Ovary (tissue), 7 donors: ENCODE measurements at regions not wholly inside any gene's neighbourhood (a gene's known extent, or its start where the extent isn't known, plus 50 kb on each side); places are given as distances from the start of the nearest gene placed in this dataset.

Experiments
- DNase-seq, 5 donors: peaks; one replicate each; pipeline ENCODE4 v3.0.0-alpha.2; 2019 to 2020
- H3K27ac ChIP-seq, 2 donors: fragments of 200-600 bp; one replicate each; pipeline versions ENCODE4 v1.5.1 to v1.8.0; 2019 to 2022
- H3K27me3 ChIP-seq: fragments of 200-600 bp; one replicate; pipeline ENCODE4 v1.8.0; 2022
- H3K36me3 ChIP-seq: fragments of 200-600 bp; sonication (generic); one replicate; pipeline ENCODE4 v1.5.1; 2019
- H3K4me1 ChIP-seq: one replicate; pipeline ENCODE4 v1.8.1; 2013; ENCODE audit warnings: mild to moderate bottlenecking, moderate library complexity; ENCODE audit not compliant: insufficient read depth
- H3K4me3 ChIP-seq: fragments of 200-600 bp; sonication (generic); one replicate; pipeline ENCODE4 v1.5.1; 2017
- H3K9me3 ChIP-seq, 2 donors: fragments of 200-600 bp in 1 of 2; sonication (generic) in 1 of 2; one replicate each; pipeline versions ENCODE4 v1.5.1 to v1.8.1; 2013 to 2019; ENCODE audit warnings: mild to moderate bottlenecking in 1 of 2, moderate library complexity in 1 of 2
- CTCF ChIP-seq, 3 donors: fragments of 450-650 bp in 2 of 3; fragments of 200-600 bp in 1 of 3; IDR thresholded peaks; one replicate each; pipeline versions ENCODE4 v1.5.1 to v1.8.0; 2016 to 2022; ENCODE audit warnings: antibody characterized with exemption in 3 of 3, mild to moderate bottlenecking in 1 of 3
- EP300 ChIP-seq: sonication (generic); formaldehyde crosslinking; IDR thresholded peaks from one replicate; pipeline ENCODE4 v1.6.1; 2017; ENCODE audit warnings: antibody characterized with exemption
- POLR2A ChIP-seq: fragments of 450-650 bp; IDR thresholded peaks from one replicate; pipeline ENCODE4 v1.6.1; 2017; ENCODE audit warnings: antibody characterized with exemption, mild to moderate bottlenecking, moderate library complexity
- WGBS, 3 donors: extraction: QIAGEN DNeasy Blood & Tissue Kit in 1 of 3; methylation state at CpG; one replicate each; pipeline versions ENCODE4 v1.1.5 to v1.1.7; 2013 to 2017; 5-methylcytosine and 5-hydroxymethylcytosine counted together
- intact Hi-C, 4 donors: fragments of 100-400 bp; cut with DNase I; formaldehyde crosslinking; loops; one replicate each; pipeline versions ENCODE4 v1.11.0 to v1.15.1; 2022 to 2023
- donor health status: DM: no; HTN: no; CAD: no; lungs with moderate emphysema.
- donor health status: DM: no; HTN: no; CAD: no.
- donor health status: Bipolar disorder and iron deficiency.
- donor health status: DM: no; HTN: no; CAD: no.
- donor health status: DM: yes; HTN: yes; CAD: no.

- intact Hi-C loops = no loop called here
- H3K27ac ChIP-seq = no peak overlapping the region
- no peaks in the 10 kb centered on the region for H3K4me1 ChIP-seq
Measured at GRCh38 chr3:152205097-152205593, 63.6 kb upstream of the MBNL1 start.

GRCh38 chr3:152206243-152206760, 62.4 kb upstream of the MBNL1 start:
- 97 to 100% (median 99%) methylated on average over 3 of the region's 3 CpGs for WGBS, 3 donors
- no peak for DNase-seq
- Histone ChIP-seq H3K27ac (no peak overlapping the region), H3K9me3 (no peaks in the 10 kb centered on the region), H3K4me1 (no peaks in the 10 kb centered on the region), H3K36me3 (no peaks in the 10 kb centered on the region), H3K27me3 (no peaks in the 10 kb centered on the region), H3K4me3 (no peak overlapping the region)
- intact Hi-C loops = no loop called here
- TF ChIP-seq POLR2A (no peak), EP300 (no peak), CTCF (IDR thresholded peaks at IDR 0.05) (no peak)

More at GRCh38 chr3:152205097-152205593, 63.6 kb upstream of the MBNL1 start:
- TF ChIP-seq EP300 = no peak
- TF ChIP-seq CTCF (IDR thresholded peaks at IDR 0.05) = no peak
- no peak for TF ChIP-seq POLR2A
- Histone ChIP-seq H3K36me3 (no peaks in the 10 kb centered on the region), H3K27me3 (no peaks in the 10 kb centered on the region), H3K9me3 (no peaks in the 10 kb centered on the region), H3K4me3 (no peak overlapping the region)
- DNase-seq = no peak
- 84 to 89% (median 86%) methylated on average over 3 of the region's 3 CpGs for WGBS, 3 donors

- H3K27ac ChIP-seq = no peak overlapping the region
- 89 to 93% (median 91%) methylated on average over 2 of the region's 2 CpGs for WGBS, 3 donors
Measured at GRCh38 chr3:152208439-152208838, 60.3 kb upstream of the MBNL1 start.

GRCh38 chr3:152209060-152209459, 59.7 kb upstream of the MBNL1 start:
- Histone ChIP-seq H3K27ac (no peak overlapping the region), H3K4me3 (no peak overlapping the region), H3K9me3 (no peaks in the 10 kb centered on the region), H3K4me1 (peaks cover 1% of the 10 kb centered on the region), H3K27me3 (no peaks in the 10 kb centered on the region), H3K36me3 (no peaks in the 10 kb centered on the region)
- TF ChIP-seq CTCF (IDR thresholded peaks at IDR 0.05) (no peak), POLR2A (no peak), EP300 (no peak)
- WGBS, 3 donors = 87 to 93% (median 89%) methylated on average over 2 of the region's 2 CpGs
- DNase-seq = no peak
- intact Hi-C loops = no loop called here

More at GRCh38 chr3:152208439-152208838, 60.3 kb upstream of the MBNL1 start:
- no peaks in the 10 kb centered on the region for H3K9me3 ChIP-seq
- peaks cover 1% of the 10 kb centered on the region for H3K4me1 ChIP-seq
- no peak for DNase-seq
- TF ChIP-seq CTCF (IDR thresholded peaks at IDR 0.05) = no peak
- no peak for TF ChIP-seq POLR2A
- TF ChIP-seq EP300 = no peak
- H3K4me3 ChIP-seq = no peak overlapping the region
- intact Hi-C loops = no loop called here
- no peaks in the 10 kb centered on the region for H3K36me3 ChIP-seq
- H3K27me3 ChIP-seq = no peaks in the 10 kb centered on the region
